ENCODE measurements at regions not wholly inside any gene's neighbourhood (a gene's known extent, or its start where the extent isn't known, plus 50 kb on each side); places are given as distances from the start of the nearest gene placed in this dataset.

DNA sequence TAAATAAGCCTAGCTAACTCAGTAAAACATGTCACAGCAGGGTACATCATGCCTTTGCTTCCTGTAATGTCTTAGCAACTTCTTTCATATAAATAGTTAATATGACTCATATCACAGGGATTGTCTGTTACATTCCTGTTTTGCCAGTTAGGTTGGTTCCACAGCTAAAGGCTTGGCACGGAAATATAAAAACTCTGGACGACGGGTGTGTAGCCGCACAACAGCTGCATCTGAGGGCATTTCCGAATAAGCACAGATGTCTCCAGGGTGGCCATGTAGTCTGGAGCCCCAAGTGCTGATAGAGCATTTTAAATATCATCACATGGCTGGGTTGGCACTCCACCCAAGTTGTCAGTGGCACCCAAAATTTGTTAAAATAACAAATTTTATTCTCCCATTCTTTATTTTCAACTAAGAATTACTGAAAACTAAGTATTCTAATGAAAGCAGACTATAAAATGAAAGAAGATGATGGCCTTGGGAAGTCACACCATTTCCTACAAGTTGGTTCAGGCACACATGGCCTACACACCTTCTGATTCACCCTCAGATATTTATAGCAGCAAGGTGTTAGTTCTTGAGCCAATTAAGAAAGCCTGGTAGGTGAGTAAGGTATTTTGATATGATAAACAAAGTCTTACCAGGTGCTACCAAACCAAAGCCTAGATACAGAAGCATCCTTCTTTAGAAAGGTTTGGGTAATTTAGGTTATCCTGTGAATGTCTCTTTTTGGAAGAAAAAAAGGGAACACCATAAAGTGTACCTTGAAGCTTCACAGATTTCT lies 61.8 kb upstream of the STK17B start:
- Histone ChIP-seq H3F3A (ENCODE audit: low read depth) (no peaks in the 10 kb centered on the region), H3K9me3 (ENCODE audit: low read depth) (no peaks in the 10 kb centered on the region), H3K9ac (no peak overlapping the region), H3K4me3 (no peak overlapping the region), H3K4me2 (no peak overlapping the region), H4K20me1 (ENCODE audit: low read depth) (no peaks in the 10 kb centered on the region), H3K27me3 (no peaks in the 10 kb centered on the region), H3K79me2 (ENCODE audit: low read depth) (no peaks in the 10 kb centered on the region), H2AFZ (replicated peaks) (no peak overlapping the region), H3K4me1 (no peaks in the 10 kb centered on the region), H3K27ac (no peak overlapping the region), H3K36me3 (no peaks in the 10 kb centered on the region)
- no peaks in the 10 kb centered on the region for H3K9me3 Mint-ChIP-seq
- no peak for TF ChIP-seq EZH2 (IDR thresholded peaks at IDR 0.05)
- TF ChIP-seq, protein P1, sequence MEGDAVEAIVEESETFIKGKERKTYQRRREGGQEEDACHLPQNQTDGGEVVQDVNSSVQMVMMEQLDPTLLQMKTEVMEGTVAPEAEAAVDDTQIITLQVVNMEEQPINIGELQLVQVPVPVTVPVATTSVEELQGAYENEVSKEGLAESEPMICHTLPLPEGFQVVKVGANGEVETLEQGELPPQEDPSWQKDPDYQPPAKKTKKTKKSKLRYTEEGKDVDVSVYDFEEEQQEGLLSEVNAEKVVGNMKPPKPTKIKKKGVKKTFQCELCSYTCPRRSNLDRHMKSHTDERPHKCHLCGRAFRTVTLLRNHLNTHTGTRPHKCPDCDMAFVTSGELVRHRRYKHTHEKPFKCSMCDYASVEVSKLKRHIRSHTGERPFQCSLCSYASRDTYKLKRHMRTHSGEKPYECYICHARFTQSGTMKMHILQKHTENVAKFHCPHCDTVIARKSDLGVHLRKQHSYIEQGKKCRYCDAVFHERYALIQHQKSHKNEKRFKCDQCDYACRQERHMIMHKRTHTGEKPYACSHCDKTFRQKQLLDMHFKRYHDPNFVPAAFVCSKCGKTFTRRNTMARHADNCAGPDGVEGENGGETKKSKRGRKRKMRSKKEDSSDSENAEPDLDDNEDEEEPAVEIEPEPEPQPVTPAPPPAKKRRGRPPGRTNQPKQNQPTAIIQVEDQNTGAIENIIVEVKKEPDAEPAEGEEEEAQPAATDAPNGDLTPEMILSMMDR (IDR thresholded peaks at IDR 0.05) = no peak
- no peak for TF ChIP-seq EZH2phosphoT487 (IDR thresholded peaks at IDR 0.05)
- H3K27me3 Mint-ChIP-seq (ENCODE audit: insufficient read depth, low read depth) = no peaks in the 10 kb centered on the region
- no peak for DNase-seq (ENCODE audit: low spot score)
- no peak overlapping the region for H3K4me3 Mint-ChIP-seq
- H3K36me3 Mint-ChIP-seq = peaks cover under 1% of the 10 kb centered on the region
- H3K27ac Mint-ChIP-seq = no peak overlapping the region
- H3K4me1 Mint-ChIP-seq = peaks cover 3% of the 10 kb centered on the region

DNA sequence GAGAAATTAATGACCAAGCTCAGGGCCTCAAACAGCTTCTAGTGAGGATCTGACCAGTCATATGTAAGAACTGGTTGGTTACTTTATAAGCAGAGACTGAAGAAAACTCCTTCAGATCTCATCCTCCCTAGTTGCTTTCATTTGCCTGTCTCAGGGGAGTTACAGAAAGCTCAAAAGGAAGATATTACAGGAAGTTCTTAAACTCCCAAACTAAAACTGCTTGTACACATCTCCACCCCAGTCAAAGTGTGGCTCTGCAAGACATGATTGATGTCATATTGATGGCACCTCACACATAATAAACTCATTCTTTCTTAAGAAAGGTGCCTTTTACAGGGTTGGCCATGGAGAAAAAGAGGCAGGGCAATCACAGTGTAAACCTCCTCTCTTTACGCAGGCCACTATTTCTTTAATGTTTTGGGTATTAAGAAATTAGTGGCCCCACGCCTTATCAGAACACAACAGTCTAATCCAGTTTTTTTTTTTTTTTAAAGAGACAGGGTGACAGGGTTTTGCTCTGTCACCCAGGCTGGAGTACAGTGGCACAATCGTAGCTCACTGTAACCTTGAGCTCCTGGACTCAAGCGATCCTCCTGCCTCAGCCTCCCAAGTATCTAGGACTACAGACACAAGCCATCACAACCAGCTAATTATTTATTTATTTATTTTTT lies 62.6 kb upstream of the STK17B start:
- Histone ChIP-seq H3K9ac (no peak overlapping the region), H3K9me3 (ENCODE audit: low read depth) (no peaks in the 10 kb centered on the region), H4K20me1 (ENCODE audit: low read depth) (no peaks in the 10 kb centered on the region), H3K27ac (no peak overlapping the region), H3K36me3 (no peaks in the 10 kb centered on the region), H3F3A (ENCODE audit: low read depth) (no peaks in the 10 kb centered on the region), H3K4me2 (no peak overlapping the region), H3K27me3 (no peaks in the 10 kb centered on the region), H3K4me3 (no peak overlapping the region), H2AFZ (replicated peaks) (no peak overlapping the region), H3K79me2 (ENCODE audit: low read depth) (no peaks in the 10 kb centered on the region), H3K4me1 (no peaks in the 10 kb centered on the region)
- Mint-ChIP-seq H3K27me3 (ENCODE audit: insufficient read depth, low read depth) (no peaks in the 10 kb centered on the region), H3K27ac (no peak overlapping the region), H3K4me3 (no peak overlapping the region), H3K4me1 (peaks cover 3% of the 10 kb centered on the region), H3K9me3 (no peaks in the 10 kb centered on the region), H3K36me3 (peaks cover 8% of the 10 kb centered on the region)
- TF ChIP-seq, protein P1 (IDR thresholded peaks at IDR 0.05) = no peak
- TF ChIP-seq EZH2phosphoT487 (IDR thresholded peaks at IDR 0.05) = no peak
- no peak for TF ChIP-seq EZH2 (IDR thresholded peaks at IDR 0.05)
- DNase-seq (ENCODE audit: low spot score) = no peak

DNA sequence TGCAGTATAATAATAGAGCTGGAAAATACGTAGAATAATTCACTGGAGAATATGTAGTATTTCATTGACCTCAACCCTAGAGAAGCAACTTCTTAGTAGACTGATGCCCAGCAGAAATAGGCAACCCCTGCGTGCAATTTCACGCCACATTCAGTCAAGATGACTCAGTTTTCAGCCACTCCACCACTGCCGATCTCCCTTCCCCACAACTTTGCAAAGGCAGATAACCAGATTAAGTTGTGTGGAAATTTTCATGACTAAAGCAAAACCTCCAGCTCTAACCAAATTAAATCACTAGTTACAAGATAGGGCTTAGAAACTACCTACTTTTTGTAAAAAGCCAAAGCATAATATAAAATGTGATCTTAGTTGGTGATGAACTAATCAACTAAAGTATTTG lies 63.3 kb upstream of the STK17B start:
- no peak overlapping the region for H3K27ac ChIP-seq
- H2AFZ ChIP-seq (replicated peaks) = no peak overlapping the region
- no peak for TF ChIP-seq EZH2 (IDR thresholded peaks at IDR 0.05)
- TF ChIP-seq, protein P1 (IDR thresholded peaks at IDR 0.05) = no peak
- TF ChIP-seq EZH2phosphoT487 (IDR thresholded peaks at IDR 0.05) = no peak
- H3K9ac ChIP-seq = no peak overlapping the region
- H3K9me3 Mint-ChIP-seq = no peaks in the 10 kb centered on the region
- no peaks in the 10 kb centered on the region for H3K27me3 ChIP-seq
- peaks cover 9% of the 10 kb centered on the region for H3K36me3 Mint-ChIP-seq
- no peaks in the 10 kb centered on the region for H3K9me3 ChIP-seq (ENCODE audit: low read depth)
- no peaks in the 10 kb centered on the region for H3F3A ChIP-seq (ENCODE audit: low read depth)
- no peak for DNase-seq (ENCODE audit: low spot score)
- no peaks in the 10 kb centered on the region for H4K20me1 ChIP-seq (ENCODE audit: low read depth)
- H3K4me3 ChIP-seq = no peak overlapping the region
- peaks cover 3% of the 10 kb centered on the region for H3K4me1 Mint-ChIP-seq
- no peaks in the 10 kb centered on the region for H3K36me3 ChIP-seq
- no peaks in the 10 kb centered on the region for H3K27me3 Mint-ChIP-seq (ENCODE audit: insufficient read depth, low read depth)
- H3K79me2 ChIP-seq (ENCODE audit: low read depth) = no peaks in the 10 kb centered on the region
- no peak overlapping the region for H3K4me2 ChIP-seq
- no peak overlapping the region for H3K27ac Mint-ChIP-seq
- H3K4me1 ChIP-seq = no peaks in the 10 kb centered on the region
- no peak overlapping the region for H3K4me3 Mint-ChIP-seq
